ENCODE measurements at regions not wholly inside any gene's neighbourhood (a gene's known extent, or its start where the extent isn't known, plus 50 kb on each side); places are given as distances from the start of the nearest gene placed in this dataset.

GRCh38 chr3:3495611-3496010 is 303.6 kb upstream of the LRRN1 start:
- TF ChIP-seq, protein P1, sequence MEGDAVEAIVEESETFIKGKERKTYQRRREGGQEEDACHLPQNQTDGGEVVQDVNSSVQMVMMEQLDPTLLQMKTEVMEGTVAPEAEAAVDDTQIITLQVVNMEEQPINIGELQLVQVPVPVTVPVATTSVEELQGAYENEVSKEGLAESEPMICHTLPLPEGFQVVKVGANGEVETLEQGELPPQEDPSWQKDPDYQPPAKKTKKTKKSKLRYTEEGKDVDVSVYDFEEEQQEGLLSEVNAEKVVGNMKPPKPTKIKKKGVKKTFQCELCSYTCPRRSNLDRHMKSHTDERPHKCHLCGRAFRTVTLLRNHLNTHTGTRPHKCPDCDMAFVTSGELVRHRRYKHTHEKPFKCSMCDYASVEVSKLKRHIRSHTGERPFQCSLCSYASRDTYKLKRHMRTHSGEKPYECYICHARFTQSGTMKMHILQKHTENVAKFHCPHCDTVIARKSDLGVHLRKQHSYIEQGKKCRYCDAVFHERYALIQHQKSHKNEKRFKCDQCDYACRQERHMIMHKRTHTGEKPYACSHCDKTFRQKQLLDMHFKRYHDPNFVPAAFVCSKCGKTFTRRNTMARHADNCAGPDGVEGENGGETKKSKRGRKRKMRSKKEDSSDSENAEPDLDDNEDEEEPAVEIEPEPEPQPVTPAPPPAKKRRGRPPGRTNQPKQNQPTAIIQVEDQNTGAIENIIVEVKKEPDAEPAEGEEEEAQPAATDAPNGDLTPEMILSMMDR (IDR thresholded peaks at IDR 0.05): no peak
- no peak for TF ChIP-seq POLR2A (IDR thresholded peaks at IDR 0.05)
